ENCODE measurements at regions not wholly inside any gene's neighbourhood (a gene's known extent, or its start where the extent isn't known, plus 50 kb on each side); places are given as distances from the start of the nearest gene placed in this dataset.
"Not testable (repeated sequence)": the region's sequence is repeated elsewhere in the genome, so short reads cannot be mapped to it uniquely, and the experiment has no call there.

GRCh38 chrX:13209704-13210103, 110.1 kb downstream of the ATXN3L start:
- H3K27me3 ChIP-seq (ENCODE audit: control insufficient read depth, insufficient read depth, low read length); H3K36me3 ChIP-seq (replicated peaks; ENCODE audit: control insufficient read depth, insufficient read depth, low read length); DNase-seq; H3K4me3 ChIP-seq (ENCODE audit: insufficient read depth, low read depth, low read length): not testable (repeated sequence)

GRCh38 chrX:13208281-13208935, 111.4 kb downstream of the ATXN3L start:
- no peaks in the 10 kb centered on the region for H3K36me3 ChIP-seq (replicated peaks; ENCODE audit: control insufficient read depth, insufficient read depth, low read length)
- DNase-seq, result no peak
- H3K27me3 ChIP-seq (ENCODE audit: control insufficient read depth, insufficient read depth, low read length), result no peaks in the 10 kb centered on the region
- no peak overlapping the region for H3K4me3 ChIP-seq (ENCODE audit: insufficient read depth, low read depth, low read length)

- H3K36me3 ChIP-seq (replicated peaks; ENCODE audit: control insufficient read depth, insufficient read depth, low read length), result no peaks in the 10 kb centered on the region
- no peak for DNase-seq
- H3K27me3 ChIP-seq (ENCODE audit: control insufficient read depth, insufficient read depth, low read length), result no peaks in the 10 kb centered on the region
- no peak overlapping the region for H3K4me3 ChIP-seq (ENCODE audit: insufficient read depth, low read depth, low read length)
Observed at GRCh38 chrX:13203271-13203670, 116.6 kb downstream of the ATXN3L start.

- H3K27me3 ChIP-seq (ENCODE audit: control insufficient read depth, insufficient read depth, low read length), result no peaks in the 10 kb centered on the region
- DNase-seq, result peak; percentile 8
- no peaks in the 10 kb centered on the region for H3K36me3 ChIP-seq (replicated peaks; ENCODE audit: control insufficient read depth, insufficient read depth, low read length)
- no peak overlapping the region for H3K4me3 ChIP-seq (ENCODE audit: insufficient read depth, low read depth, low read length)
Observed at GRCh38 chrX:13201605-13202219, 118.1 kb downstream of the ATXN3L start.

GRCh38 chrX:13200398-13200797, 119.5 kb downstream of the ATXN3L start:
- no peak for DNase-seq
- H3K36me3 ChIP-seq (replicated peaks; ENCODE audit: control insufficient read depth, insufficient read depth, low read length), result no peaks in the 10 kb centered on the region

GRCh38 chrX:13198762-13199064, 121.1 kb downstream of the ATXN3L start:
- H3K36me3 ChIP-seq (replicated peaks; ENCODE audit: control insufficient read depth, insufficient read depth, low read length), result no peaks in the 10 kb centered on the region
- no peak overlapping the region for H3K4me3 ChIP-seq (ENCODE audit: insufficient read depth, low read depth, low read length)
- DNase-seq, result no peak

More at GRCh38 chrX:13200398-13200797, 119.5 kb downstream of the ATXN3L start:
- H3K27me3 ChIP-seq (ENCODE audit: control insufficient read depth, insufficient read depth, low read length), result no peaks in the 10 kb centered on the region
- H3K4me3 ChIP-seq (ENCODE audit: insufficient read depth, low read depth, low read length), result no peak overlapping the region

GRCh38 chrX:13198056-13198761, 121.6 kb downstream of the ATXN3L start:
- Histone ChIP-seq H3K4me3 (ENCODE audit: insufficient read depth, low read depth, low read length) (no peak overlapping the region), H3K27me3 (ENCODE audit: control insufficient read depth, insufficient read depth, low read length) (no peaks in the 10 kb centered on the region), H3K36me3 (replicated peaks; ENCODE audit: control insufficient read depth, insufficient read depth, low read length) (no peaks in the 10 kb centered on the region)
- peak; percentile 15 for DNase-seq

More at GRCh38 chrX:13198762-13199064, 121.1 kb downstream of the ATXN3L start:
- no peaks in the 10 kb centered on the region for H3K27me3 ChIP-seq (ENCODE audit: control insufficient read depth, insufficient read depth, low read length)

GRCh38 chrX:13196782-13197181, 123.1 kb downstream of the ATXN3L start:
- Histone ChIP-seq H3K27me3 (ENCODE audit: control insufficient read depth, insufficient read depth, low read length) (no peaks in the 10 kb centered on the region), H3K36me3 (replicated peaks; ENCODE audit: control insufficient read depth, insufficient read depth, low read length) (no peaks in the 10 kb centered on the region), H3K4me3 (ENCODE audit: insufficient read depth, low read depth, low read length) (no peak overlapping the region)
- DNase-seq, result no peak

GRCh38 chrX:13195340-13195739, 124.5 kb downstream of the ATXN3L start:
- H3K4me3 ChIP-seq (ENCODE audit: insufficient read depth, low read depth, low read length), result no peak overlapping the region
- no peaks in the 10 kb centered on the region for H3K27me3 ChIP-seq (ENCODE audit: control insufficient read depth, insufficient read depth, low read length)
- H3K36me3 ChIP-seq (replicated peaks; ENCODE audit: control insufficient read depth, insufficient read depth, low read length), result no peaks in the 10 kb centered on the region
- DNase-seq, result no peak

- no peak for DNase-seq
- H3K4me3 ChIP-seq (ENCODE audit: insufficient read depth, low read depth, low read length), result no peak overlapping the region
- H3K36me3 ChIP-seq (replicated peaks; ENCODE audit: control insufficient read depth, insufficient read depth, low read length), result no peaks in the 10 kb centered on the region
- H3K27me3 ChIP-seq (ENCODE audit: control insufficient read depth, insufficient read depth, low read length), result no peaks in the 10 kb centered on the region
Observed at GRCh38 chrX:13194291-13195103, 125.4 kb downstream of the ATXN3L start.

- no peak overlapping the region for H3K4me3 ChIP-seq (ENCODE audit: insufficient read depth, low read depth, low read length)
- DNase-seq, result no peak
- H3K36me3 ChIP-seq (replicated peaks; ENCODE audit: control insufficient read depth, insufficient read depth, low read length), result no peaks in the 10 kb centered on the region
- no peaks in the 10 kb centered on the region for H3K27me3 ChIP-seq (ENCODE audit: control insufficient read depth, insufficient read depth, low read length)
Observed at GRCh38 chrX:13190051-13190450, 129.8 kb downstream of the ATXN3L start.

GRCh38 chrX:13189380-13189779, 130.5 kb downstream of the ATXN3L start:
- DNase-seq, result no peak
- Histone ChIP-seq H3K36me3 (replicated peaks; ENCODE audit: control insufficient read depth, insufficient read depth, low read length) (no peaks in the 10 kb centered on the region), H3K27me3 (ENCODE audit: control insufficient read depth, insufficient read depth, low read length) (no peaks in the 10 kb centered on the region)

GRCh38 chrX:13188731-13189309, 131.0 kb downstream of the ATXN3L start:
- Histone ChIP-seq H3K36me3 (replicated peaks; ENCODE audit: control insufficient read depth, insufficient read depth, low read length) (no peaks in the 10 kb centered on the region), H3K27me3 (ENCODE audit: control insufficient read depth, insufficient read depth, low read length) (no peaks in the 10 kb centered on the region), H3K4me3 (ENCODE audit: insufficient read depth, low read depth, low read length) (no peak overlapping the region)
- DNase-seq, result no peak

More at GRCh38 chrX:13189380-13189779, 130.5 kb downstream of the ATXN3L start:
- no peak overlapping the region for H3K4me3 ChIP-seq (ENCODE audit: insufficient read depth, low read depth, low read length)

GRCh38 chrX:13186643-13187042, 133.2 kb downstream of the ATXN3L start:
- not testable (repeated sequence) for H3K36me3 ChIP-seq (replicated peaks; ENCODE audit: control insufficient read depth, insufficient read depth, low read length); H3K27me3 ChIP-seq (ENCODE audit: control insufficient read depth, insufficient read depth, low read length); DNase-seq; H3K4me3 ChIP-seq (ENCODE audit: insufficient read depth, low read depth, low read length)

Measured in H7 (cell line).